Smooth muscle cell (in vitro differentiated cells): ENCODE measurements at regions not wholly inside any gene's neighbourhood (a gene's known extent, or its start where the extent isn't known, plus 50 kb on each side); places are given as distances from the start of the nearest gene placed in this dataset.

Experiments
- DNase-seq: peaks from one replicate; lab custom pipeline; 2025; ENCODE audit not compliant: unreplicated experiment; lab: John Stamatoyannopoulos, UW
- H2AFZ ChIP-seq: fragments of 200-600 bp; sonication (generic); 2 replicates; pipeline ENCODE4 v1.6.0; 2016; ENCODE audit warnings: antibody characterized with exemption, low read depth, mild to moderate bottlenecking
- H3F3A ChIP-seq: fragments of 200-600 bp; sonication (generic); 2 replicates; pipeline ENCODE4 v1.6.0; 2017; ENCODE audit warnings: antibody characterized with exemption, low read depth
- H3K27ac ChIP-seq: fragments of 200-600 bp; sonication (generic); 2 replicates; pipeline ENCODE4 v1.5.1; 2016; ENCODE audit warnings: low read depth, mild to moderate bottlenecking
- H3K27me3 ChIP-seq: fragments of 200-600 bp; sonication (generic); 2 replicates; pipeline ENCODE4 v1.6.1; 2016; ENCODE audit warnings: low read depth, mild to moderate bottlenecking
- H3K36me3 ChIP-seq: fragments of 200-600 bp; sonication (generic); 2 replicates; pipeline ENCODE4 v1.5.1; 2016; ENCODE audit warnings: low read depth
- H3K4me1 ChIP-seq: fragments of 200-600 bp; sonication (generic); 2 replicates; pipeline ENCODE4 v1.5.1; 2016; ENCODE audit warnings: low read depth
- H3K4me2 ChIP-seq: fragments of 200-600 bp; sonication (generic); 2 replicates; pipeline ENCODE4 v1.6.0; 2016; ENCODE audit warnings: mild to moderate bottlenecking
- H3K4me3 ChIP-seq: fragments of 200-600 bp; sonication (generic); 2 replicates; pipeline ENCODE4 v1.5.1; 2016; ENCODE audit warnings: mild to moderate bottlenecking
- H3K79me2 ChIP-seq: fragments of 200-600 bp; sonication (generic); 2 replicates; pipeline ENCODE4 v1.6.0; 2016; ENCODE audit warnings: low read depth, mild to moderate bottlenecking
- H3K9ac ChIP-seq: fragments of 200-600 bp; sonication (generic); 2 replicates; pipeline ENCODE4 v1.6.0; 2016; ENCODE audit warnings: low read depth
- H3K9me3 ChIP-seq: fragments of 200-600 bp; sonication (generic); replicated peaks from 2 replicates; pipeline ENCODE4 v1.5.1; 2016; ENCODE audit warnings: low read depth
- H4K20me1 ChIP-seq: fragments of 200-600 bp; sonication (generic); 2 replicates; pipeline ENCODE4 v1.6.0; 2016; ENCODE audit warnings: low read depth
- WGBS: methylation state at CpG from one replicate; pipeline ENCODE4 v1.1.7; 2016; ENCODE audit warnings: low lambda C conversion rate; 5-methylcytosine and 5-hydroxymethylcytosine counted together
- TF ChIP-seq, protein P1 (sequence below): fragments of 200-600 bp; sonication (generic); IDR thresholded peaks from 2 replicates; pipeline ENCODE4 v1.5.1; 2017; ENCODE audit warnings: borderline replicate concordance, mild to moderate bottlenecking, antibody characterized with exemption; ENCODE audit not compliant: insufficient read depth, poor library complexity, severe bottlenecking

DNA sequence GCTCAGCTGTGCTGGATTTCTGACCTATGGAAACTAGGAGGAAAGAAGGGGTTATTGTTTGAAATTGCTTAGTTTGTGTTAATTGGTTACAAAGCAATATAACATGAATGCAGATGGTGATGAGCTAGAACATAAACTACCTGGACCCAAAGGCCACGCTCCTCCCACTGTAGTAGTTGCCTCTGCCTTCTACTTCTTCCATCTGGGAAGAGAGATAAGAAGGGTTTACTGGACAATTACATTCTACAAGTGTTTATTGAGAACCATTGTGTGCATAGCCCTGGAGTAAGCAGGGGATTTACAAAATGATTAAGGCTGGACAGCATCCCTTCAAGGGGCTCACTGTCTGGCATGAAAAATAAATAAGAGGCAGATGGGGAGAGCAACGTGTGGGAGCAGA, 355.3 kb upstream of the TRPC7 start:
- WGBS: 50% methylated on average over 2 of the region's 2 CpGs
- Histone ChIP-seq H3K4me3 (no peak overlapping the region), H3F3A (peaks cover 7% of the 10 kb centered on the region), H3K27ac (no peak overlapping the region), H3K4me2 (no peak overlapping the region), H3K9ac (no peak overlapping the region), H3K4me1 (no peaks in the 10 kb centered on the region), H3K9me3 (no peaks in the 10 kb centered on the region), H4K20me1 (no peaks in the 10 kb centered on the region), H3K79me2 (no peaks in the 10 kb centered on the region), H3K36me3 (no peaks in the 10 kb centered on the region), H3K27me3 (no peaks in the 10 kb centered on the region), H2AFZ (no peak overlapping the region)
- DNase-seq: no peak
- TF ChIP-seq, protein P1, sequence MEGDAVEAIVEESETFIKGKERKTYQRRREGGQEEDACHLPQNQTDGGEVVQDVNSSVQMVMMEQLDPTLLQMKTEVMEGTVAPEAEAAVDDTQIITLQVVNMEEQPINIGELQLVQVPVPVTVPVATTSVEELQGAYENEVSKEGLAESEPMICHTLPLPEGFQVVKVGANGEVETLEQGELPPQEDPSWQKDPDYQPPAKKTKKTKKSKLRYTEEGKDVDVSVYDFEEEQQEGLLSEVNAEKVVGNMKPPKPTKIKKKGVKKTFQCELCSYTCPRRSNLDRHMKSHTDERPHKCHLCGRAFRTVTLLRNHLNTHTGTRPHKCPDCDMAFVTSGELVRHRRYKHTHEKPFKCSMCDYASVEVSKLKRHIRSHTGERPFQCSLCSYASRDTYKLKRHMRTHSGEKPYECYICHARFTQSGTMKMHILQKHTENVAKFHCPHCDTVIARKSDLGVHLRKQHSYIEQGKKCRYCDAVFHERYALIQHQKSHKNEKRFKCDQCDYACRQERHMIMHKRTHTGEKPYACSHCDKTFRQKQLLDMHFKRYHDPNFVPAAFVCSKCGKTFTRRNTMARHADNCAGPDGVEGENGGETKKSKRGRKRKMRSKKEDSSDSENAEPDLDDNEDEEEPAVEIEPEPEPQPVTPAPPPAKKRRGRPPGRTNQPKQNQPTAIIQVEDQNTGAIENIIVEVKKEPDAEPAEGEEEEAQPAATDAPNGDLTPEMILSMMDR: no peak

DNA sequence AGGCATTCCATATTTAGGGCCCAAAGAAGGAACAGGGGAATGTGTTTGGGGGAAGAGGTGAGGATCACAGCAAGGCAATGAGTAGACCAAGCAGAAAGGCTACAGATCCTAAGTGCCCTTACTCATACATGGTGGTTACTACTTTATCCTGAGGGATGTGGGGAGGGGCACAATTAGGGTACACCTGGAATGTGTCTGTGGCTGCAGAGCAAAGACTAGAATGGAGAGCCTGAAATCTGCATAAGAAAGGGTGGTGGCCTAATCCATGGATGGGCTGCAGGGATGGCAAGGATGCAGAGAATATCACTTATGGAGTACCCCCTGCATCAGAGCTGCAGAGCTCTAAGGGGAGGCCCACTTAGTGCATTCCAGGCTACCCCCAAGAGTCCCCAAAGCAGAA, 352.6 kb upstream of the TRPC7 start:
- Histone ChIP-seq H4K20me1 (no peaks in the 10 kb centered on the region), H3K4me3 (no peak overlapping the region), H3K36me3 (no peaks in the 10 kb centered on the region), H3K27me3 (no peaks in the 10 kb centered on the region), H3F3A (no peaks in the 10 kb centered on the region), H3K79me2 (no peaks in the 10 kb centered on the region), H3K9ac (no peak overlapping the region), H3K9me3 (no peaks in the 10 kb centered on the region), H2AFZ (no peak overlapping the region), H3K4me2 (no peak overlapping the region), H3K4me1 (no peaks in the 10 kb centered on the region), H3K27ac (no peak overlapping the region)
- DNase-seq: no peak
- TF ChIP-seq, protein P1: no peak

DNA sequence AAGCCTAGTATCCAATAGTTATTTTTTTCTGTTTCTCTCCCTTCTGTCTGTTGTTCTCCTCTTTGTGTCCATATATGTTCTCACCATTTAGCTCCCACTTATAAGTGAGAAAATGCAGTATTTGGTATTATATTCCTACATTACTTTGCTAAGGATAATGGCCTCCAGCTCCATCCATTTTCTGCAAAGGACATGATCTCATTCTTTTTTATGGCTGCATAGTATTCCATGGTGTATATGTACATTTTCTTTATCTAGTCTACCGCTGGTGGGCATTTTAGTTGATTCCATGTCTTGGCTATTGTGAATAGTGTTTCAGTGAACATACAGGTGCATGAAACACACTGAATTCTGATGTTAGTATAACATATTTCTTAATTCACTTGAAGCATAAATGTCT, 348.9 kb upstream of the TRPC7 start:
- peaks cover 4% of the 10 kb centered on the region for H3F3A ChIP-seq
- H3K9ac ChIP-seq: no peak overlapping the region
- 97% methylated on average over 1 of the region's 1 CpG for WGBS
- DNase-seq: no peak
- no peak overlapping the region for H3K27ac ChIP-seq
- H3K4me3 ChIP-seq: no peak overlapping the region
- no peak overlapping the region for H3K4me2 ChIP-seq
- H3K36me3 ChIP-seq: no peaks in the 10 kb centered on the region
- no peaks in the 10 kb centered on the region for H3K27me3 ChIP-seq
- H3K9me3 ChIP-seq: no peaks in the 10 kb centered on the region
- H4K20me1 ChIP-seq: no peaks in the 10 kb centered on the region
- no peaks in the 10 kb centered on the region for H3K79me2 ChIP-seq
- no peak overlapping the region for H2AFZ ChIP-seq
- TF ChIP-seq, protein P1: no peak
- no peaks in the 10 kb centered on the region for H3K4me1 ChIP-seq

DNA sequence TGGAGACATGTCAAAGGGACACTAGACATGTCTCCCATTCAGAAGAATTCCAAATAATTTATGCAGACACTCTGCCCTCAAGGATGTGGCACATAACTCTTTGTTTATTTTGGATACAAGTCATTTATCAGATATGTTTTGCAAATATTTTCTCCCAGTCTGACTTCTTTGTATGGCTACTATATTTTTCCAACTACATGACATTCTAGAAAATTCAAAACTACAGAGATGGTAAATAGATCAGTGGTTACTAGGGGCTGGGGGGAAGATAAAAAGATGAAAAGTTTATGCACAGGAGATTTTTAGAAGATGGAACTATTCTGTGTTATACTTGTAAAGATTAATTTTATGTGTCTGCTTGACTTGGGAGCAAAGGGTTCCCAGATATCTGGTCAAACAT, 347.3 kb upstream of the TRPC7 start:
- Histone ChIP-seq H4K20me1 (no peaks in the 10 kb centered on the region), H3K79me2 (no peaks in the 10 kb centered on the region), H3K4me1 (no peaks in the 10 kb centered on the region), H2AFZ (no peak overlapping the region), H3K36me3 (no peaks in the 10 kb centered on the region), H3K9ac (no peak overlapping the region), H3F3A (peaks cover 4% of the 10 kb centered on the region), H3K4me2 (no peak overlapping the region), H3K9me3 (no peaks in the 10 kb centered on the region), H3K4me3 (no peak overlapping the region), H3K27me3 (no peaks in the 10 kb centered on the region), H3K27ac (no peak overlapping the region)
- no peak for DNase-seq
- TF ChIP-seq, protein P1: no peak
